Body of pancreas (tissue), 4 donors: ENCODE measurements at regions not wholly inside any gene's neighbourhood (a gene's known extent, or its start where the extent isn't known, plus 50 kb on each side); places are given as distances from the start of the nearest gene placed in this dataset.

Experiments
- ATAC-seq: fragments of 150-250 bp; one replicate; pipeline ENCODE4 v1.9.1; 2016
- DNase-seq, 4 donors: peaks; one replicate each; pipeline ENCODE4 v3.0.0-alpha.2; 2019
- H3K27ac ChIP-seq, 4 donors: fragments of 200-600 bp; sonication (generic); 1 replicate in 3 of 4; 2 replicates in 1 of 4; pipeline versions ENCODE4 v1.5.1 to v1.6.1; 2016 to 2019; ENCODE audit warnings: mild to moderate bottlenecking in 1 of 4, mixed read lengths in 1 of 4, moderate library complexity in 1 of 4
- H3K27me3 ChIP-seq, 2 donors: fragments of 200-600 bp; sonication (generic); one replicate each; pipeline ENCODE4 v1.6.0; 2016; ENCODE audit warnings: mild to moderate bottlenecking in 1 of 2
- H3K36me3 ChIP-seq, 2 donors: fragments of 200-600 bp; sonication (generic); replicated peaks in 1 of 2; 2 replicates each; pipeline ENCODE4 v1.5.1; 2016; ENCODE audit warnings: low read depth in 2 of 2; ENCODE audit not compliant: insufficient read depth in 1 of 2
- H3K4me1 ChIP-seq: fragments of 200-600 bp; sonication (generic); one replicate; pipeline ENCODE4 v1.6.0; 2016
- H3K4me3 ChIP-seq, 2 donors: fragments of 200-600 bp; sonication (generic); 1 replicate in 1 of 2; 2 replicates in 1 of 2; pipeline ENCODE4 v1.5.1; 2016 to 2019
- H3K9me3 ChIP-seq, 3 donors: fragments of 200-600 bp; sonication (generic); 1 replicate in 2 of 3; 2 replicates in 1 of 3; pipeline ENCODE4 v1.5.1; 2016
- POLR2A ChIP-seq, 3 donors: fragments of 450-650 bp; IDR thresholded peaks; one replicate each; pipeline ENCODE4 v1.6.1; 2016; ENCODE audit warnings: antibody characterized with exemption in 3 of 3, mild to moderate bottlenecking in 2 of 3
- WGBS, 2 donors: methylation state at CpG; one replicate each; pipeline ENCODE4 v1.1.5; 2017; 5-methylcytosine and 5-hydroxymethylcytosine counted together
- intact Hi-C: fragments of 100-400 bp; cut with DNase I; formaldehyde crosslinking; loops from one replicate; pipeline ENCODE4 v1.15.1; 2023
- TF ChIP-seq, protein P1 (sequence below), 7 experiments: fragments of 450-650 bp in 4 of 7; fragments of 200-600 bp in 3 of 7; sonication (generic) in 3 of 7; IDR thresholded peaks; one replicate each; pipeline ENCODE4 v1.5.1; 2016 to 2019; ENCODE audit warnings: antibody characterized with exemption in 7 of 7

DNA sequence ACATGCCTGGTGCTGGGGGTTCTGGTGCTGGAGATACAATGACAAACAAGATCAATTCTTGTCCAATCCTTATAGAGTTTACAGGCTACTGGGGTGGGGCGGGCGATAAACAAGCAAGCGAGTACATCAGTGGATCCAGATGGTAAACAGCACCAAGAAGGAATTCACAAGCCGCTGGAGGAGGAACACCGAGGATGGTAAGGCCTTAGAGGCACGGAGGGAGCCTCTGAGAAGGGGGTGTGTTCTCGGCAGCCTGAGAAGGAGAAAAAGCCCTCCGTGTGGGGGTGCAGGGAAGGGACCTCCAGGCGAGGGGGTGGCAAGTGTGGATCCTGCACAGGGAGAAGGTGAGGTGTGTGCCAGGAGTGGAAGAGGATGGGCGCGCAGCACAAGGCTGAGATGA is 276.5 kb upstream of the FOXQ1 start:
- H3K4me3 ChIP-seq: no peak overlapping the region
- no peak overlapping the region for H3K27ac ChIP-seq
- no peaks in the 10 kb centered on the region for H3K27me3 ChIP-seq
- WGBS, 2 donors: 77 to 81% methylated on average over 11 of the region's 11 CpGs
- intact Hi-C loops: no loop called here
- TF ChIP-seq POLR2A (IDR thresholded peaks at IDR 0.05): no peak
- TF ChIP-seq, protein P1, sequence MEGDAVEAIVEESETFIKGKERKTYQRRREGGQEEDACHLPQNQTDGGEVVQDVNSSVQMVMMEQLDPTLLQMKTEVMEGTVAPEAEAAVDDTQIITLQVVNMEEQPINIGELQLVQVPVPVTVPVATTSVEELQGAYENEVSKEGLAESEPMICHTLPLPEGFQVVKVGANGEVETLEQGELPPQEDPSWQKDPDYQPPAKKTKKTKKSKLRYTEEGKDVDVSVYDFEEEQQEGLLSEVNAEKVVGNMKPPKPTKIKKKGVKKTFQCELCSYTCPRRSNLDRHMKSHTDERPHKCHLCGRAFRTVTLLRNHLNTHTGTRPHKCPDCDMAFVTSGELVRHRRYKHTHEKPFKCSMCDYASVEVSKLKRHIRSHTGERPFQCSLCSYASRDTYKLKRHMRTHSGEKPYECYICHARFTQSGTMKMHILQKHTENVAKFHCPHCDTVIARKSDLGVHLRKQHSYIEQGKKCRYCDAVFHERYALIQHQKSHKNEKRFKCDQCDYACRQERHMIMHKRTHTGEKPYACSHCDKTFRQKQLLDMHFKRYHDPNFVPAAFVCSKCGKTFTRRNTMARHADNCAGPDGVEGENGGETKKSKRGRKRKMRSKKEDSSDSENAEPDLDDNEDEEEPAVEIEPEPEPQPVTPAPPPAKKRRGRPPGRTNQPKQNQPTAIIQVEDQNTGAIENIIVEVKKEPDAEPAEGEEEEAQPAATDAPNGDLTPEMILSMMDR (IDR thresholded peaks at IDR 0.05): no peak
- no peaks in the 10 kb centered on the region for H3K9me3 ChIP-seq
- no peak for ATAC-seq
- no peaks in the 10 kb centered on the region for H3K4me1 ChIP-seq
- no peak for DNase-seq
- H3K36me3 ChIP-seq: no peaks in the 10 kb centered on the region

- no peaks in the 10 kb centered on the region for H3K4me1 ChIP-seq
- ATAC-seq: no peak
- TF ChIP-seq POLR2A (IDR thresholded peaks at IDR 0.05): no peak
- TF ChIP-seq, protein P1 (IDR thresholded peaks at IDR 0.05): no peak
- 62 to 72% methylated on average over 2 of the region's 2 CpGs for WGBS, 2 donors
- H3K27ac ChIP-seq: no peak overlapping the region
- no peaks in the 10 kb centered on the region for H3K9me3 ChIP-seq
- no peaks in the 10 kb centered on the region for H3K27me3 ChIP-seq
- H3K4me3 ChIP-seq: no peak overlapping the region
- intact Hi-C loops: no loop called here
- DNase-seq: no peak
- no peaks in the 10 kb centered on the region for H3K36me3 ChIP-seq
Measured at GRCh38 chr6:1031720-1032119, 280.2 kb upstream of the FOXQ1 start.

- no peaks in the 10 kb centered on the region for H3K4me1 ChIP-seq
- no peak overlapping the region for H3K27ac ChIP-seq
- 90 to 97% methylated on average over 5 of the region's 5 CpGs for WGBS, 2 donors
- H3K4me3 ChIP-seq: no peak overlapping the region
- intact Hi-C loops: no loop called here
- ATAC-seq: no peak
- H3K27me3 ChIP-seq: no peaks in the 10 kb centered on the region
- no peaks in the 10 kb centered on the region for H3K9me3 ChIP-seq
- no peak for TF ChIP-seq POLR2A (IDR thresholded peaks at IDR 0.05)
- TF ChIP-seq, protein P1 (IDR thresholded peaks at IDR 0.05): no peak
- DNase-seq: no peak
- no peaks in the 10 kb centered on the region for H3K36me3 ChIP-seq
Measured at GRCh38 chr6:1029141-1029540, 282.8 kb upstream of the FOXQ1 start.

DNA sequence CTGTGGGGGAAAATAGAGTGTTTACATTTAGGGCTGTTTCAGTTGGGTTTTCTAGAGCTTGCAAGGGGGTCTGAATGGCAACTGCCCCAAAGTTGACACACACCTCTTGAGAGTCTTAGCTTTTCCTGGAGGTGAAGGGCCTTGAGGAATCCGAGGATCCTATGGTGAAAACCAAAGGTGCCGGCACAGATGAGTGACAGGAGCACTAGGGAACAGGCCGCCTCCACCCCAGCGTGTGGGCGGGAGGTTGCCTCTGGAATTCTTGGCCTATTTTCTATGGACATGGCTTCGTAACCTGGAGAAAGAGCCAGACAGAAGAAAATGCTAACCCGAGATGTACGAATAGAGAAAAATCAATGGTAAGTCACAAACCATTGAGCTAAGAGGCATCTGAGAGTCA is 283.2 kb upstream of the FOXQ1 start:
- intact Hi-C loops: no loop called here
- Histone ChIP-seq H3K27me3 (no peaks in the 10 kb centered on the region), H3K4me1 (no peaks in the 10 kb centered on the region), H3K27ac (no peak overlapping the region), H3K4me3 (no peak overlapping the region), H3K9me3 (no peaks in the 10 kb centered on the region), H3K36me3 (no peaks in the 10 kb centered on the region)
- ATAC-seq (no peak), DNase-seq (no peak)
- TF ChIP-seq POLR2A (IDR thresholded peaks at IDR 0.05): no peak
- TF ChIP-seq, protein P1 (IDR thresholded peaks at IDR 0.05): no peak
- WGBS, 2 donors: 90 to 95% methylated on average over 8 of the region's 8 CpGs

DNA sequence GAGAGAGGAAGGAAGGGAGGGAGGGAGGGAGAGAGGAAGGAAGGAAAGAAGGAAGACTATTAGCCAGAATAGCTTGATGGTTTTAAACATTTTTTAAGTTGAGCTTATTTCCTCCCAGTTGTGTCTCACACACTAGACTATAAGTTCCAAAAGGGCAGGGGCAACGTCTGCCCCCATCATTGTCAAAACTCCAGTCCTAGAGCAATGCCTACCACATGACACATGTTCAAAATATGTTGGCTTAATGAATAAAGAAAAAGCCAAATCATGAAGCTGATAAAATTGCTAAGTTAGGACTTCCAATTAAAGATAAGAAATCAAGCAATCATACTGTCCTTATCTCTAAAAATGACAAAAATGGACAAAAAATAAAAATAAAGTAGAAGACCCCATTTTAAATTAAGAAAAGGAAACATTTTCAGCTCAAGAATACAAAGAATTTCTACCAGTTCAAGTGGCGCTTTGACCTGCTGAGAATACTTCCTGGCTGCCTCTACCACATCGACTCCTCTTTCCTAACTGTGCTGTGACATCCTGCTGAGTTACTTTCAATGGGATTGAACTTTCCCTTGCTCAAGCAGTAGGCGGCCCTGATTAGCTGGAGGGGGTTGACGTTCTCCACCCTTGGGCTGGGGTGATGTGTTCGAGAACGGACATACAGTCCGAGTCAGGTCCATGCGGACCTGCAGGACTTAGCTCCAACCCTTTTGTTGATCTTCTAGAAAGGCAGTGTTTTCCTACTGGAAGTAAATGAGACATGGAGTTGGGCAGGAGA is 283.9 kb upstream of the FOXQ1 start:
- Histone ChIP-seq H3K36me3 (no peaks in the 10 kb centered on the region), H3K4me3 (no peak overlapping the region), H3K27ac (no peak overlapping the region), H3K9me3 (no peaks in the 10 kb centered on the region), H3K4me1 (no peaks in the 10 kb centered on the region), H3K27me3 (no peaks in the 10 kb centered on the region)
- 84 to 85% methylated on average over 9 of the region's 9 CpGs for WGBS, 2 donors
- no peak for DNase-seq
- ATAC-seq: no peak
- TF ChIP-seq POLR2A (IDR thresholded peaks at IDR 0.05): no peak
- TF ChIP-seq, protein P1 (IDR thresholded peaks at IDR 0.05): no peak
- intact Hi-C loops: no loop called here
